ENCODE measurements at regions not wholly inside any gene's neighbourhood (a gene's known extent, or its start where the extent isn't known, plus 50 kb on each side); places are given as distances from the start of the nearest gene placed in this dataset.
"Not testable (repeated sequence)": the region's sequence is repeated elsewhere in the genome, so short reads cannot be mapped to it uniquely, and the experiment has no call there.

DNA sequence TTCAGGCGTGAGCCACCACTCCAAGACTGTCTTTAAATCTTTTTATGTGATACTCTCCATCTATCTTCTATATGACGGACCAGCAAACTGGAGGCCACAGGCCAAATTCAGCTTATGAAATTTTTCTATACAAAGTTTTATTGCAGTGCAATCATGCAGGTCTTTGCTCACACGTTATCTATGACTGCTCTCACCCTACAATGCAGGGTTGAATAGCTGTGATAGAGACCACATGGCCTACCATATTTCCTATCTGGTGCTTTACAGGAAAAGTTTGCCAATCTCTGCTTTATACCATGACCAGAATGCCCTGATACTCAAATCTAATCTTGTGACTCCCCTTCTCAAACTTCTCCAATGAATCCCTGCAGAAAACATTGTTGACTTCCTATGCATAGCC is 89.5 kb upstream of the ACBD5 start:
- no peaks in the 10 kb centered on the region for H3K9me3 ChIP-seq
- TF ChIP-seq, protein P1, sequence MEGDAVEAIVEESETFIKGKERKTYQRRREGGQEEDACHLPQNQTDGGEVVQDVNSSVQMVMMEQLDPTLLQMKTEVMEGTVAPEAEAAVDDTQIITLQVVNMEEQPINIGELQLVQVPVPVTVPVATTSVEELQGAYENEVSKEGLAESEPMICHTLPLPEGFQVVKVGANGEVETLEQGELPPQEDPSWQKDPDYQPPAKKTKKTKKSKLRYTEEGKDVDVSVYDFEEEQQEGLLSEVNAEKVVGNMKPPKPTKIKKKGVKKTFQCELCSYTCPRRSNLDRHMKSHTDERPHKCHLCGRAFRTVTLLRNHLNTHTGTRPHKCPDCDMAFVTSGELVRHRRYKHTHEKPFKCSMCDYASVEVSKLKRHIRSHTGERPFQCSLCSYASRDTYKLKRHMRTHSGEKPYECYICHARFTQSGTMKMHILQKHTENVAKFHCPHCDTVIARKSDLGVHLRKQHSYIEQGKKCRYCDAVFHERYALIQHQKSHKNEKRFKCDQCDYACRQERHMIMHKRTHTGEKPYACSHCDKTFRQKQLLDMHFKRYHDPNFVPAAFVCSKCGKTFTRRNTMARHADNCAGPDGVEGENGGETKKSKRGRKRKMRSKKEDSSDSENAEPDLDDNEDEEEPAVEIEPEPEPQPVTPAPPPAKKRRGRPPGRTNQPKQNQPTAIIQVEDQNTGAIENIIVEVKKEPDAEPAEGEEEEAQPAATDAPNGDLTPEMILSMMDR (IDR thresholded peaks at IDR 0.05), result no peak
- no peaks in the 10 kb centered on the region for H3K4me1 ChIP-seq
- ATAC-seq (no peak), DNase-seq (no peak), FAIRE-seq (no peak)
- H3K4me3 ChIP-seq, result no peak overlapping the region
- intact Hi-C loops (cut with DNase I), result no loop called here
- no peak overlapping the region for H3K27ac ChIP-seq
- H3K36me3 ChIP-seq, result no peaks in the 10 kb centered on the region
- H3K27me3 ChIP-seq, result no peaks in the 10 kb centered on the region
- 86 to 88% methylated on average over 3 of the region's 3 CpGs for WGBS, 2 donors

DNA sequence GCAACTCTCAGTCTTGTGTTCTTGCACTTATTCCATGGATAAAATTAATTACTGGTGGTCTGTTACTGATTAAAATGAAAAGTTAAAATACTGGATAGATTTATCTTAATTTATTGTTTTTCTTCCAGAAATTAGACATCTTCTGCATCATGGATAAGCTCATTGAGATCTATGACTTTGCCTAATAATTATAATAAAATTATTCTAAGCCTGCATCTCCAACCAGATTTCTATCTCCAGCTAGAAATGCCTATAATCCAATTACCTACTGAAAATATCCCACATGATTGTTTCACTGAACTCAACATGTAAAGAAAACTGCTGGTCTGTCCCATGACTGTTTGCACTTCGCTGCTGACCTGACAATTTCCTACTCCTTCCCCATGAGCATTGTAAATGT is 88.3 kb upstream of the ACBD5 start:
- intact Hi-C loops (cut with DNase I), result no loop called here
- H3K27ac ChIP-seq, result no peak overlapping the region
- no peak overlapping the region for H3K4me3 ChIP-seq
- WGBS, 2 donors, result 85 to 92% methylated on average over 1 of the region's 1 CpG
- ATAC-seq (no peak), FAIRE-seq (no peak), DNase-seq (no peak)
- H3K4me1 ChIP-seq, result no peaks in the 10 kb centered on the region
- no peaks in the 10 kb centered on the region for H3K36me3 ChIP-seq
- no peaks in the 10 kb centered on the region for H3K9me3 ChIP-seq
- TF ChIP-seq, protein P1 (IDR thresholded peaks at IDR 0.05), result no peak
- H3K27me3 ChIP-seq, result no peaks in the 10 kb centered on the region

DNA sequence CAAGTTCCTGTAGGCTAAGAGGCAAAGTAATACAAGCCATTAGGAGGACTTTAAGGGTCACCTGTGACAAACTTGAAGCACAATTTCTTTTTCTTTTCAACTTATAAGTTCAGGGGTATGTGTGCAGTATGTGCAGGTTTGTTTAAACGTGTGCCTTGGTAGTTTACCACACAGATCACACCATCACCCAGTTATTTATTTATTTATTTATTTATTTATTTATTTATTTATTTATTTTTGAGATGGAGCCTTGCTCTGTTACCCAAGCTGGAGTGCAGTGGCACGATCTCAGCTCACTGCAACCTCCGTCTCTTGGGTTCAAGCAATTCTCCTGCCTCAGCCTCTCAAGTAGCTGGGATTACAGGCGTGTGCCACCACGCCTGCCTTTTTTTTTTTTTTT is 86.2 kb upstream of the ACBD5 start:
- FAIRE-seq; DNase-seq; ATAC-seq; H3K9me3 ChIP-seq; intact Hi-C loops (cut with DNase I); H3K27ac ChIP-seq; H3K36me3 ChIP-seq; H3K27me3 ChIP-seq; H3K4me1 ChIP-seq; H3K4me3 ChIP-seq: not testable (repeated sequence)
- WGBS, 2 donors, result 75 to 80% methylated on average over 5 of the region's 5 CpGs

DNA sequence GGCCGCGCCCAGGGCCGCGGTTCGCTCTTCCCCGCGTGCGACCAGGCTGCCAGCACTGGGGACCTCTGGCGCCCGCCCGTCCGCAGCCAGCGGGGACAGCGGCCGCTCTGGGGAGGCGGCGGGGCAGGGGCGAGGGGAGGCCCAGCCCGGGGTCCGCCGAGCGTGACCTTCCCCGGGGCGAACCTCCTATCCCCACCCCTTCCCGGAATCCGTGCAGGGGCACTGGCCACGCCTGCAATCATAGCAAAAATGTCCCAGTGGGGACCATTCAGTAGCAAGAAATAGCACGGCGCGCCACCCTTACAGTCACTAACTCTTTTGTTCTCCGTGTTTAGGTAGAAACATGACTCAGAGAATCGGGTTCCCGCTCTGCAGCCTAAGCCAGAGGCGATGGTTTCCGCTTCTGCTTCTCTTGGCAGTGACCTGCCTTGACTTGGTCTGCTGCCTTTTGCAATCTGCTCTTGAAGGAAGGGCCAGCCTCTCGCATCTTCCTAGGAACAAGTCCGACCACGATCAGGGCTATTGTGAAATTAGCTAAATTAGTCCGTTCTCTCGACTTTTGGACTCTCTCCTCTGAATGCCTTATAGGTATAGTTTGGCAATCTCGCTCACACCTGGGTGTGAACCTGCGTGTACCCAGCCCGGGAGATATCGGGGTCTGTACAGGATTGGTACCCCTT is 79.3 kb upstream of the ACBD5 start:
- DNase-seq, result peak in 4 of 6 donors; percentile 26 to 64 (median 48)
- TF ChIP-seq, protein P1 (IDR thresholded peaks at IDR 0.05), result no peak
- no peak for FAIRE-seq
- H3K4me1 ChIP-seq, result no peaks in the 10 kb centered on the region
- ATAC-seq, result peak; percentile 68 to 96 (median 86)
- no peaks in the 10 kb centered on the region for H3K36me3 ChIP-seq
- 17 to 20% methylated on average over 44 of the region's 44 CpGs for WGBS, 2 donors
- H3K9me3 ChIP-seq, result no peaks in the 10 kb centered on the region
- intact Hi-C loops (cut with DNase I), result no loop called here
- peaks cover 0 to 11% (median 0%) of the 10 kb centered on the region in 4 donors for H3K27me3 ChIP-seq
- peak overlapping the region in 2 of 4 donors; percentile 49 to 62 for H3K27ac ChIP-seq
- H3K4me3 ChIP-seq, result peak overlapping the region; percentile 8 to 40 (median 28)

DNA sequence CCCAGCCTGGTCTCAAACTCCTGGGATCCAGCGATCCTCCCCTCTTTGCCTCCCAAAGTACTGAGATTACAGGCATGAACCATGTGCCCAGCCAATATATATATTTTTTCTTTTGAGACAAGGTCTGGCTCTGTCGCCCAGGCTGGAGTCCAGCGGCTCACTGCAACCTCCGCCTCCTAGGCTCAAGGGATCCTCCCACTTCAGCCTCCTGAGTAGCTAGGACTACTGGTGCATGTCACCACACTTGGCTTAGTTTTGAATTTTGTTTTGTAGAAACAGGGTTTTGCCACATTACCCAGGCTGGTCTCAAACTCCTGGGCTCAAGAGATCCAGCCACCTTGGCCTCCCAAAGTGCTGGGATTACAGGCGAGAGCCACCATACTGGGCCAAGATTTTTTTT is 78.5 kb upstream of the ACBD5 start:
- H3K36me3 ChIP-seq; H3K4me3 ChIP-seq; FAIRE-seq; H3K9me3 ChIP-seq; ATAC-seq; intact Hi-C loops (cut with DNase I); H3K4me1 ChIP-seq; DNase-seq: not testable (repeated sequence)
- WGBS, 2 donors, result 93 to 94% methylated on average over 5 of the region's 5 CpGs
- Histone ChIP-seq H3K27ac (peak overlapping the region in 1 of 4 donors; percentile 62), H3K27me3 (peaks cover 0 to 11% (median 0%) of the 10 kb centered on the region in 4 donors)

DNA sequence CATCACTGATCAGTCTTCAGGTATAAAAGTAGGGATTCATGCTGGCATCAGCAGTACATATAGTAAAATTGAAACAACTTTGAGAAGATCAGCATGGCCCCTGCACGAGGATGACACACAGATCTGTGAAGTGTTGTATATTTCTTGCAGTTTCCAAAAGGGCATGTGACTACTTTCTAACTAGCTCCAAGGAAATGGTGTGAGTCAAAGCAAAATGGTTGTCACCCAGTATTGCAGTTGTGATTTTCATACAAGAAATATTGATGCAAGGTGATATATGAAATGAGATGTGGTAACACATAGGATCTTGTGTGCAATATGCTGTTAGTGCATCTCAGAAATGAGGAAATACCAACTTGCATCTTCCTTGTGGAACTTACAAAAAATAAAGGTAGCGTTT is 74.5 kb upstream of the ACBD5 start:
- ATAC-seq; H3K9me3 ChIP-seq; DNase-seq; H3K36me3 ChIP-seq; H3K4me1 ChIP-seq; FAIRE-seq; H3K27ac ChIP-seq; intact Hi-C loops (cut with DNase I); H3K4me3 ChIP-seq: not testable (repeated sequence)
- peaks cover 0 to 11% (median 0%) of the 10 kb centered on the region in 4 donors for H3K27me3 ChIP-seq
- 56 to 71% methylated on average over 2 of the region's 2 CpGs for WGBS, 2 donors

DNA sequence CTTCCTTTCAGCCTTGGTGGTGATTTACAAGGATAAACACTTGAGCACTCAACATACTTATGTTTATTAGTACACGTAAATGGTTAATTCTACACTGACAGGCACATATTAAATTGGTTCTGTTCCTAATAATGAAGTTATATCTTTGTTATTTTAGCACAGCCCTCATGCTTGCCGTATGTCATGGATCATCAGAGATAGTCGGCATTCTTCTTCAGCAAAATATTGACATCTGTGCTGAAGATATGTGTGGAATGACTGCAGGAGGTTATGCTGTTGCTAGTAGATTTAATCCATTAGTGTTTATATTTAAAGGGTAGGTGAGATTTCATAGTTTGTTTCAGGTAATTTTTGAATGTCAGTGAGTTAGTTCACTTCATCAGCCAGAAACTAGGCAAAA is 73.0 kb upstream of the ACBD5 start:
- H3K9me3 ChIP-seq; DNase-seq; FAIRE-seq; H3K27ac ChIP-seq; H3K4me3 ChIP-seq; H3K27me3 ChIP-seq; intact Hi-C loops (cut with DNase I); ATAC-seq; H3K4me1 ChIP-seq; H3K36me3 ChIP-seq: not testable (repeated sequence)
- WGBS, 2 donors, result 40 to 41% methylated on average over 3 of the region's 3 CpGs

Measured in pancreas (tissue), 10 donors.